ENCODE measurements at regions not wholly inside any gene's neighbourhood (a gene's known extent, or its start where the extent isn't known, plus 50 kb on each side); places are given as distances from the start of the nearest gene placed in this dataset.

- H3K4me1 Mint-ChIP-seq: peaks cover 54% of the 10 kb centered on the region
- no peaks in the 10 kb centered on the region; the same call in 1 of the 2 replicates for H3K27me3 Mint-ChIP-seq (ENCODE audit: low read depth)
- ATAC-seq (peak; percentile 80), DNase-seq (ENCODE audit: low spot score) (peak; percentile 50)
- ChIA-PET CTCF (interaction anchor here (1.0 to 4.6 kb wide), 9 partner anchors 10 to 492 kb away, joined by 3 to 90 read pairs (median 5); no protein-coding TSS in a partner anchor), POLR2A (no interaction called here)
- H3K4me3 Mint-ChIP-seq: peak overlapping the region; percentile 24
- no peaks in the 10 kb centered on the region for H3K9me3 Mint-ChIP-seq
- TF ChIP-seq ZNF263 (CRISPR knock-in tag; IDR thresholded peaks at IDR 0.05; ENCODE audit: low read depth) (no peak), NR1H2 (CRISPR knock-in tag; IDR thresholded peaks at IDR 0.05) (no peak), MYBL2 (CRISPR knock-in tag; IDR thresholded peaks at IDR 0.05) (no peak), MXD4 (CRISPR knock-in tag; IDR thresholded peaks at IDR 0.05; ENCODE audit: borderline replicate concordance) (no peak), JAZF1 (CRISPR knock-in tag; IDR thresholded peaks at IDR 0.05) (no peak)
- TF ChIP-seq, protein P1, sequence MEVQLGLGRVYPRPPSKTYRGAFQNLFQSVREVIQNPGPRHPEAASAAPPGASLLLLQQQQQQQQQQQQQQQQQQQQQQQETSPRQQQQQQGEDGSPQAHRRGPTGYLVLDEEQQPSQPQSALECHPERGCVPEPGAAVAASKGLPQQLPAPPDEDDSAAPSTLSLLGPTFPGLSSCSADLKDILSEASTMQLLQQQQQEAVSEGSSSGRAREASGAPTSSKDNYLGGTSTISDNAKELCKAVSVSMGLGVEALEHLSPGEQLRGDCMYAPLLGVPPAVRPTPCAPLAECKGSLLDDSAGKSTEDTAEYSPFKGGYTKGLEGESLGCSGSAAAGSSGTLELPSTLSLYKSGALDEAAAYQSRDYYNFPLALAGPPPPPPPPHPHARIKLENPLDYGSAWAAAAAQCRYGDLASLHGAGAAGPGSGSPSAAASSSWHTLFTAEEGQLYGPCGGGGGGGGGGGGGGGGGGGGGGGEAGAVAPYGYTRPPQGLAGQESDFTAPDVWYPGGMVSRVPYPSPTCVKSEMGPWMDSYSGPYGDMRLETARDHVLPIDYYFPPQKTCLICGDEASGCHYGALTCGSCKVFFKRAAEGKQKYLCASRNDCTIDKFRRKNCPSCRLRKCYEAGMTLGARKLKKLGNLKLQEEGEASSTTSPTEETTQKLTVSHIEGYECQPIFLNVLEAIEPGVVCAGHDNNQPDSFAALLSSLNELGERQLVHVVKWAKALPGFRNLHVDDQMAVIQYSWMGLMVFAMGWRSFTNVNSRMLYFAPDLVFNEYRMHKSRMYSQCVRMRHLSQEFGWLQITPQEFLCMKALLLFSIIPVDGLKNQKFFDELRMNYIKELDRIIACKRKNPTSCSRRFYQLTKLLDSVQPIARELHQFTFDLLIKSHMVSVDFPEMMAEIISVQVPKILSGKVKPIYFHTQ (CRISPR knock-in tag; IDR thresholded peaks at IDR 0.05): no peak
- TF ChIP-seq, protein P2, sequence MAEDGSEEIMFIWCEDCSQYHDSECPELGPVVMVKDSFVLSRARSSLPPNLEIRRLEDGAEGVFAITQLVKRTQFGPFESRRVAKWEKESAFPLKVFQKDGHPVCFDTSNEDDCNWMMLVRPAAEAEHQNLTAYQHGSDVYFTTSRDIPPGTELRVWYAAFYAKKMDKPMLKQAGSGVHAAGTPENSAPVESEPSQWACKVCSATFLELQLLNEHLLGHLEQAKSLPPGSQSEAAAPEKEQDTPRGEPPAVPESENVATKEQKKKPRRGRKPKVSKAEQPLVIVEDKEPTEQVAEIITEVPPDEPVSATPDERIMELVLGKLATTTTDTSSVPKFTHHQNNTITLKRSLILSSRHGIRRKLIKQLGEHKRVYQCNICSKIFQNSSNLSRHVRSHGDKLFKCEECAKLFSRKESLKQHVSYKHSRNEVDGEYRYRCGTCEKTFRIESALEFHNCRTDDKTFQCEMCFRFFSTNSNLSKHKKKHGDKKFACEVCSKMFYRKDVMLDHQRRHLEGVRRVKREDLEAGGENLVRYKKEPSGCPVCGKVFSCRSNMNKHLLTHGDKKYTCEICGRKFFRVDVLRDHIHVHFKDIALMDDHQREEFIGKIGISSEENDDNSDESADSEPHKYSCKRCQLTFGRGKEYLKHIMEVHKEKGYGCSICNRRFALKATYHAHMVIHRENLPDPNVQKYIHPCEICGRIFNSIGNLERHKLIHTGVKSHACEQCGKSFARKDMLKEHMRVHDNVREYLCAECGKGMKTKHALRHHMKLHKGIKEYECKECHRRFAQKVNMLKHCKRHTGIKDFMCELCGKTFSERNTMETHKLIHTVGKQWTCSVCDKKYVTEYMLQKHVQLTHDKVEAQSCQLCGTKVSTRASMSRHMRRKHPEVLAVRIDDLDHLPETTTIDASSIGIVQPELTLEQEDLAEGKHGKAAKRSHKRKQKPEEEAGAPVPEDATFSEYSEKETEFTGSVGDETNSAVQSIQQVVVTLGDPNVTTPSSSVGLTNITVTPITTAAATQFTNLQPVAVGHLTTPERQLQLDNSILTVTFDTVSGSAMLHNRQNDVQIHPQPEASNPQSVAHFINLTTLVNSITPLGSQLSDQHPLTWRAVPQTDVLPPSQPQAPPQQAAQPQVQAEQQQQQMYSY (CRISPR knock-in tag; IDR thresholded peaks at IDR 0.05): no peak
- H3K27ac Mint-ChIP-seq: peak overlapping the region; percentile 92
- H3K36me3 Mint-ChIP-seq: no peaks in the 10 kb centered on the region
These were observed 164.1 kb upstream of the NCAM1 start for GRCh38 chr11:112797092-112797491.

GRCh38 chr11:112797648-112798293 is 163.4 kb upstream of the NCAM1 start:
- ATAC-seq (peak; percentile 54), DNase-seq (ENCODE audit: low spot score) (peak; percentile 76)
- TF ChIP-seq ETV6 (CRISPR knock-in tag; IDR thresholded peaks at IDR 0.05): peak; percentile 55; the same call in 1 of the 2 replicates
- TF ChIP-seq ZNF138 (CRISPR knock-in tag; conservative IDR thresholded peaks at IDR 0.05): no peak
- peak; percentile 36 for TF ChIP-seq CTCF (IDR thresholded peaks at IDR 0.05)
- 0 out of 2 replicates have a peak, but pooled peaks have one; percentile 32 for TF ChIP-seq PRRX2 (CRISPR knock-in tag; IDR thresholded peaks at IDR 0.05)
- Mint-ChIP-seq H3K36me3 (no peaks in the 10 kb centered on the region), H3K27me3 (ENCODE audit: low read depth) (no peaks in the 10 kb centered on the region; the same call in 1 of the 2 replicates), H3K9me3 (no peaks in the 10 kb centered on the region), H3K4me3 (peak overlapping the region; percentile 24; the same call in 1 of the 2 replicates), H3K4me1 (peaks cover 54% of the 10 kb centered on the region), H3K27ac (peak overlapping the region; percentile 92)
- ChIA-PET POLR2A (interaction anchor here (1.2 kb wide), 1 partner anchor 26 kb away, joined by 3 read pairs; no protein-coding TSS in a partner anchor), CTCF (interaction anchor here (0.5 to 4.6 kb wide), 25 partner anchors 9 to 518 kb away, joined by 3 to 90 read pairs (median 4); partner anchors contain the start of gene NCAM1)

DNA sequence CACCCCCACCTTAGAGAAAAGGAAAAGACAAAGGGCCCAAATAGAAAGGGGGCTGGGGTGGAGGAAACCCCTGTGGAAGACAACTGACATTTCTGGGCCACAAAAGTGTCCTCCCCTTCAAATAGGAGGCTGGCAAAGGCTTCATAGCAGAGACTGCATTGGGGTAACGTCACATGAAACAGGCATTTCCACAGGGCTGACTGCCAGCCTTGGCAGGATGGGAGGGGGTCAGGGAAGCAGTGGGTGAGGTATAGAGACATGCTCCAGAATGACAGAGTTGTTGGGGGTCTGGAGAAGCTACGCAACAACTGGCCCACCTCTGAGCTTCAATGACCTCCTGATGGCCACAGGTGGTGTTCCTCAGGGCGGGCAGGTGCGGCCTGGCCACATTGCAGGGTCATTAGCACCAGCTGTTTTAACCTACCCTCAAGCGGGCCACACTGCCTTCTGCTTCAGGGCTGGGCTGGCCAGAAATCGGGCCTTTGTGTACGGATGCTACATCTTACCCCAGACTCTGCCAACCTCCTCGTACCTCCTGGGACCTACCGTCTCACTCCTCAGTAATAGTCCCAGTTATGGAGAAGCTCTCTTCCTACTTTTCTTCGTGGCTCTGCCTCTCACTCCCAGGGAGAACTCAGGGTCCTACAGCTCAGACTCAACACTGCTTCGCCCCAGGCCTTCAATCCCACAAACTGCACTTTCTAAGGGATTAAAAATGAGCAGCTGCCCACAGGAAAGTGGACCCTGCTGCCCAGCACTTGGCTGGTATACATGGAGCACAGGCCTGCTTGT is 160.0 kb upstream of the NCAM1 start:
- H3K9me3 Mint-ChIP-seq: peaks cover 14% of the 10 kb centered on the region
- H3K27ac Mint-ChIP-seq: no peak overlapping the region
- CTCF ChIA-PET: no interaction called here
- DNase-seq (ENCODE audit: low spot score) (no peak), ATAC-seq (no peak)
- POLR2A ChIA-PET: no interaction called here
- no peak overlapping the region for H3K4me3 Mint-ChIP-seq
- H3K36me3 Mint-ChIP-seq: 0 out of 2 replicates have a peak, but pooled peaks cover 3% of the 10 kb centered on the region
- H3K27me3 Mint-ChIP-seq (ENCODE audit: low read depth): no peaks in the 10 kb centered on the region; the same call in none of the 2 replicates
- peaks cover 49% of the 10 kb centered on the region for H3K4me1 Mint-ChIP-seq
- no peak for TF ChIP-seq GABPB1 (CRISPR knock-in tag; IDR thresholded peaks at IDR 0.05)
- TF ChIP-seq FOXP1 (CRISPR knock-in tag; IDR thresholded peaks at IDR 0.05; ENCODE audit: borderline replicate concordance): no peak
- TF ChIP-seq JAZF1 (CRISPR knock-in tag; IDR thresholded peaks at IDR 0.05): no peak
- TF ChIP-seq NFYB (CRISPR knock-in tag; conservative IDR thresholded peaks at IDR 0.05; ENCODE audit: low read depth): no peak
- TF ChIP-seq ZNF425 (CRISPR knock-in tag; conservative IDR thresholded peaks at IDR 0.05): no peak
- TF ChIP-seq ATF1 (CRISPR knock-in tag; IDR thresholded peaks at IDR 0.05): no peak
- TF ChIP-seq, protein P3, sequence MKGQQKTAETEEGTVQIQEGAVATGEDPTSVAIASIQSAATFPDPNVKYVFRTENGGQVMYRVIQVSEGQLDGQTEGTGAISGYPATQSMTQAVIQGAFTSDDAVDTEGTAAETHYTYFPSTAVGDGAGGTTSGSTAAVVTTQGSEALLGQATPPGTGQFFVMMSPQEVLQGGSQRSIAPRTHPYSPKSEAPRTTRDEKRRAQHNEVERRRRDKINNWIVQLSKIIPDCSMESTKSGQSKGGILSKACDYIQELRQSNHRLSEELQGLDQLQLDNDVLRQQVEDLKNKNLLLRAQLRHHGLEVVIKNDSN (CRISPR knock-in tag; IDR thresholded peaks at IDR 0.05): no peak
- TF ChIP-seq, protein P4, sequence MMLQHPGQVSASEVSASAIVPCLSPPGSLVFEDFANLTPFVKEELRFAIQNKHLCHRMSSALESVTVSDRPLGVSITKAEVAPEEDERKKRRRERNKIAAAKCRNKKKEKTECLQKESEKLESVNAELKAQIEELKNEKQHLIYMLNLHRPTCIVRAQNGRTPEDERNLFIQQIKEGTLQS (CRISPR knock-in tag; conservative IDR thresholded peaks at IDR 0.05): no peak
- no peak for TF ChIP-seq MXD4 (CRISPR knock-in tag; IDR thresholded peaks at IDR 0.05; ENCODE audit: borderline replicate concordance)

All from WTC11 (cell line).